Trophoblast cell (in vitro differentiated cells and primary cell): ENCODE measurements at regions not wholly inside any gene's neighbourhood (a gene's known extent, or its start where the extent isn't known, plus 50 kb on each side); places are given as distances from the start of the nearest gene placed in this dataset.

Experiments
- DNase-seq, 2 donors: peaks; one replicate each; pipeline ENCODE4 v3.0.0-alpha.2; 2016
- H2AFZ ChIP-seq: 2 replicates; pipeline ENCODE4 v1.6.1; 2013; ENCODE audit warnings: low read length, moderate library complexity, mild to moderate bottlenecking; ENCODE audit not compliant: insufficient read depth, poor library complexity
- H2AK5ac ChIP-seq: 2 replicates; pipeline ENCODE4 v1.6.1; 2013; ENCODE audit warnings: mild to moderate bottlenecking, low read length
- H2BK120ac ChIP-seq: 2 replicates; pipeline ENCODE4 v1.6.1; 2013; ENCODE audit warnings: low read length, mild to moderate bottlenecking, moderate library complexity; ENCODE audit not compliant: insufficient read depth, poor library complexity
- H2BK12ac ChIP-seq: 2 replicates; pipeline ENCODE4 v1.6.1; 2013; ENCODE audit warnings: mild to moderate bottlenecking, low read length, moderate library complexity
- H2BK5ac ChIP-seq: 2 replicates; pipeline ENCODE4 v1.6.1; 2013; ENCODE audit warnings: low read length, low read depth, moderate library complexity, mild to moderate bottlenecking; ENCODE audit not compliant: poor library complexity
- H3K14ac ChIP-seq: 2 replicates; pipeline ENCODE4 v1.6.1; 2013; ENCODE audit warnings: mild to moderate bottlenecking, low read length
- H3K18ac ChIP-seq: 2 replicates; pipeline ENCODE4 v1.6.1; 2013; ENCODE audit warnings: mild to moderate bottlenecking, low read length
- H3K23ac ChIP-seq: 2 replicates; pipeline ENCODE4 v1.6.1; 2013; ENCODE audit warnings: low read length
- H3K27ac ChIP-seq: 2 replicates; pipeline ENCODE4 v1.5.1; 2013; ENCODE audit warnings: low read depth, mild to moderate bottlenecking, inconsistent platforms, low read length, moderate library complexity
- H3K27me3 ChIP-seq: 2 replicates; pipeline ENCODE4 v1.6.1; 2013; ENCODE audit warnings: inconsistent platforms, mild to moderate bottlenecking, low read length, moderate library complexity; ENCODE audit not compliant: insufficient read depth
- H3K36me3 ChIP-seq, 2 experiments: 1 replicate in 1 of 2; 2 replicates in 1 of 2; pipeline ENCODE4 v1.6.1; 2013; ENCODE audit warnings: low read length in 2 of 2, mild to moderate bottlenecking in 2 of 2, moderate library complexity in 1 of 2; ENCODE audit not compliant: insufficient read depth in 2 of 2, control insufficient read depth in 1 of 2
- H3K4ac ChIP-seq: 2 replicates; pipeline ENCODE4 v1.6.1; 2013; ENCODE audit warnings: low read depth, mild to moderate bottlenecking, low read length, moderate library complexity
- H3K4me1 ChIP-seq, 2 experiments: 1 replicate in 1 of 2; 2 replicates in 1 of 2; pipeline ENCODE4 v1.6.1; 2013; ENCODE audit warnings: low read length in 2 of 2, mild to moderate bottlenecking in 2 of 2, moderate library complexity in 1 of 2; ENCODE audit not compliant: insufficient read depth in 2 of 2, control insufficient read depth in 1 of 2
- H3K4me2 ChIP-seq: 2 replicates; pipeline ENCODE4 v1.6.1; 2013; ENCODE audit warnings: inconsistent platforms, mild to moderate bottlenecking, low read length, moderate library complexity
- H3K4me3 ChIP-seq: 2 replicates; pipeline ENCODE4 v1.5.1; 2013; ENCODE audit warnings: mild to moderate bottlenecking, low read depth, low read length, inconsistent platforms
- H3K79me1 ChIP-seq: one replicate; pipeline ENCODE4 v1.6.1; 2013; ENCODE audit warnings: low read length
- H3K79me2 ChIP-seq: 2 replicates; pipeline ENCODE4 v1.6.1; 2013; ENCODE audit warnings: low read length, mild to moderate bottlenecking; ENCODE audit not compliant: control insufficient read depth, insufficient read depth, poor library complexity
- H3K9ac ChIP-seq: 2 replicates; pipeline ENCODE4 v1.6.1; 2013; ENCODE audit warnings: mild to moderate bottlenecking, low read length
- H3K9me3 ChIP-seq: 2 replicates; pipeline ENCODE4 v1.6.1; 2013; ENCODE audit warnings: low read depth, mild to moderate bottlenecking, control low read depth, inconsistent platforms, low read length; ENCODE audit not compliant: insufficient read depth
- H4K12ac ChIP-seq: 2 replicates; pipeline ENCODE4 v1.6.1; 2013; ENCODE audit warnings: low read depth, mild to moderate bottlenecking, low read length, moderate library complexity
- H4K8ac ChIP-seq: 2 replicates; pipeline ENCODE4 v1.6.1; 2013; ENCODE audit warnings: low read depth, mild to moderate bottlenecking, low read length, moderate library complexity
- H4K91ac ChIP-seq: one replicate; pipeline ENCODE4 v1.6.1; 2013; ENCODE audit warnings: low read depth, mild to moderate bottlenecking, low read length, moderate library complexity
- WGBS: extraction: QIAGEN DNeasy Blood & Tissue Kit; methylation state at CpG from one replicate; pipeline ENCODE4 v1.1.7; 2013; ENCODE audit warnings: missing lambda C conversion rate; ENCODE audit not compliant: insufficient read length, insufficient coverage; ENCODE audit errors: extremely low coverage; 5-methylcytosine and 5-hydroxymethylcytosine counted together

DNA sequence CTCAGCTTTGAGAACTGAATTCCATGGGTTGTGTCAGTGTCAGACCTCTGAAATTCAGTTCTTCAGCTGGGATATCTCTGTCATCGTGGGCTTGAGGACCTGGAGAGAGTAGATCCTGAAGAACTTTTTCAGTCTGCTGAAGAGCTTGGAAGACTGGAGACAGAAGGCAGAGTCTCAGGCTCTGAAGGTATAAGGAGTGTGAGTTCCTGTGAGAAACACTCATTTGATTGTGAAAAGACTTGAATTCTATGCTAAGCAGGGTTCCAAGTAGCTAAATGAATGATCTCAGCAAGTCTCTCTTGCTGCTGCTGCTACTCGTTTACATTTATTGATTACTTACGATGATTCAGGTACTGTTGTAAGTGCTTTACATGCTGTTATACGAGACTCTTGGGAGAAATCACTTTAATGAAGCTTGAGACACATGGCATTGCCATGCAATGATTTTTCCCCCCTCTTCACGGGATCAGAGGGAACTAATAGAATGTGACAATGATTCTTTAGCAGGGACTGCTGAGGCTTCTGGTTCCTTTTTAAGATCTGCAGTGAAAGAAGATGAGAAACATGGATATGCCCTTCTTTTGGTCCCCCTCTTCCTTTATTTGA is 63.8 kb downstream of the PTTG1 start:
- H3K23ac ChIP-seq: no peak overlapping the region
- H2AFZ ChIP-seq: no peak overlapping the region
- no peak overlapping the region for H2BK5ac ChIP-seq
- H3K4ac ChIP-seq: no peak overlapping the region
- no peak overlapping the region for H2BK120ac ChIP-seq
- no peak overlapping the region for H3K4me2 ChIP-seq
- no peak overlapping the region for H2AK5ac ChIP-seq
- no peak overlapping the region for H2BK12ac ChIP-seq
- H3K27me3 ChIP-seq: no peaks in the 10 kb centered on the region
- no peak for DNase-seq
- H3K36me3 ChIP-seq: no peaks in the 10 kb centered on the region
- H4K8ac ChIP-seq: no peak overlapping the region
- H3K9me3 ChIP-seq: no peaks in the 10 kb centered on the region
- no peaks in the 10 kb centered on the region for H3K4me1 ChIP-seq
- no peak overlapping the region for H3K9ac ChIP-seq
- H3K4me3 ChIP-seq: no peak overlapping the region
- no peak overlapping the region for H4K12ac ChIP-seq
- H3K14ac ChIP-seq: no peak overlapping the region
- H3K79me1 ChIP-seq: no peaks in the 10 kb centered on the region
- H3K18ac ChIP-seq: no peak overlapping the region
- H3K79me2 ChIP-seq: no peaks in the 10 kb centered on the region
- no peak overlapping the region for H4K91ac ChIP-seq
- no CpG with 5 or more reads among the region's 5 CpGs for WGBS
- H3K27ac ChIP-seq: no peak overlapping the region

GRCh38 chr5:160486573-160486972 is 64.9 kb downstream of the PTTG1 start:
- Histone ChIP-seq H3K9ac (no peak overlapping the region), H3K4me2 (no peak overlapping the region), H2AFZ (no peak overlapping the region), H2BK5ac (no peak overlapping the region), H4K91ac (no peak overlapping the region), H3K36me3 (no peaks in the 10 kb centered on the region), H4K12ac (no peak overlapping the region), H4K8ac (no peak overlapping the region), H2AK5ac (no peak overlapping the region), H3K4ac (no peak overlapping the region), H2BK12ac (no peak overlapping the region), H3K18ac (no peak overlapping the region), H3K4me1 (no peaks in the 10 kb centered on the region), H3K27ac (no peak overlapping the region), H3K9me3 (no peaks in the 10 kb centered on the region), H3K4me3 (no peak overlapping the region), H2BK120ac (no peak overlapping the region), H3K27me3 (no peaks in the 10 kb centered on the region), H3K79me2 (no peaks in the 10 kb centered on the region), H3K79me1 (no peaks in the 10 kb centered on the region), H3K23ac (no peak overlapping the region), H3K14ac (no peak overlapping the region)
- DNase-seq: no peak
- WGBS: no CpG with 5 or more reads among the region's 7 CpGs

- no peak overlapping the region for H3K4me3 ChIP-seq
- H2AFZ ChIP-seq: no peak overlapping the region
- no peak overlapping the region for H2BK12ac ChIP-seq
- no peaks in the 10 kb centered on the region for H3K79me1 ChIP-seq
- no peak overlapping the region for H3K18ac ChIP-seq
- H3K27ac ChIP-seq: no peak overlapping the region
- no peak overlapping the region for H3K23ac ChIP-seq
- no peak overlapping the region for H3K14ac ChIP-seq
- no peaks in the 10 kb centered on the region for H3K4me1 ChIP-seq
- WGBS: no CpG with 5 or more reads among the region's 6 CpGs
- no peak for DNase-seq
- H3K9ac ChIP-seq: no peak overlapping the region
- H2BK5ac ChIP-seq: no peak overlapping the region
- H3K4ac ChIP-seq: no peak overlapping the region
- no peak overlapping the region for H4K12ac ChIP-seq
- H3K79me2 ChIP-seq: no peaks in the 10 kb centered on the region
- no peak overlapping the region for H3K4me2 ChIP-seq
- H4K8ac ChIP-seq: no peak overlapping the region
- no peak overlapping the region for H2AK5ac ChIP-seq
- H2BK120ac ChIP-seq: no peak overlapping the region
- peaks cover 2% of the 10 kb centered on the region for H3K9me3 ChIP-seq
- no peak overlapping the region for H4K91ac ChIP-seq
- no peaks in the 10 kb centered on the region for H3K36me3 ChIP-seq
- H3K27me3 ChIP-seq: no peaks in the 10 kb centered on the region
Measured at GRCh38 chr5:160488394-160489325, 67.0 kb downstream of the PTTG1 start.

DNA sequence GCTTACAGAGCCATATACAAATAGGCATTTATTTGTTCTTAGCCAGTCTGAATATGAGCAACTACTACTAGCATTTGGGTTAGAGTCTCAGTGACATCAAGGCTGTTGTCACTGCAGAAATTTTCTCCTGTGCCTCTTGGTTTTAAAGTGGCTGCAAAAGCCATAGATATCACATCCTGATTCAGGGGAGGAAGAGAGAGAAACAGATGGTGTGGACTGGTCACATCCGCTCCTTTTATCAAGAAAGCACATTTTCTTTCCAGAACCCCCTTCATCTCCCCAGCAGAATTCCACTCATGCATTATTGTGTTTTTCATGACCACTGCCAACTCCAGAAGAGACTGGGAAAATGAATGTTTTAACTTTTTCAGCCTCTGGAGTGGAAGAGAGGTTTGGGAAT is 69.8 kb downstream of the PTTG1 start:
- no peaks in the 10 kb centered on the region for H3K27me3 ChIP-seq

More for the DNA sequence above, 69.8 kb downstream of the PTTG1 start:
- Histone ChIP-seq H3K9ac (no peak overlapping the region), H3K36me3 (no peaks in the 10 kb centered on the region), H2AK5ac (no peak overlapping the region), H3K9me3 (peaks cover 2% of the 10 kb centered on the region), H2BK120ac (no peak overlapping the region), H4K12ac (no peak overlapping the region), H4K91ac (no peak overlapping the region), H4K8ac (no peak overlapping the region), H3K27ac (no peak overlapping the region), H2BK12ac (no peak overlapping the region), H2BK5ac (no peak overlapping the region), H3K4me1 (no peaks in the 10 kb centered on the region), H3K14ac (no peak overlapping the region), H3K4me3 (no peak overlapping the region), H3K4ac (no peak overlapping the region), H3K79me2 (no peaks in the 10 kb centered on the region), H3K18ac (no peak overlapping the region), H3K4me2 (no peak overlapping the region), H2AFZ (no peak overlapping the region), H3K79me1 (no peaks in the 10 kb centered on the region), H3K23ac (no peak overlapping the region)
- DNase-seq: no peak
- WGBS: no CpG with 5 or more reads among the region's 1 CpG
